IMR-90 (cell line): ENCODE measurements at regions not wholly inside any gene's neighbourhood (a gene's known extent, or its start where the extent isn't known, plus 50 kb on each side); places are given as distances from the start of the nearest gene placed in this dataset.

Source experiments
- ATAC-seq: fragments of 200-7000 bp; cut with Tn5 transposase; 2 replicates; pipeline ENCODE4 v1.9.1; 2020; ENCODE audit warnings: low read depth, mild to moderate bottlenecking, moderate library complexity
- BruUV-seq: library from RNA; stranded (reverse); fragments of 400-500 nt; replicated peaks from 2 replicates; lab custom pipeline; 2021; lab: Mats Ljungman, UMichigan
- CTCF ChIA-PET: fragments of 300-600 bp; formaldehyde crosslinking; extraction: SDS; loops from one replicate; lab custom pipeline; 2021; ENCODE audit warnings: antibody characterized with exemption; lab: Yijun Ruan, JAX
- POLR2A ChIA-PET: fragments of 300-600 bp; sonication (Branson Sonifier 250); formaldehyde crosslinking; loops from one replicate; lab custom pipeline; 2022; ENCODE audit warnings: antibody characterized with exemption; ENCODE audit not compliant: unreplicated experiment; lab: Charles Lee
- DNase-seq: peaks from one replicate; pipeline ENCODE4 v3.0.0; 2013
- H2AFZ ChIP-seq: replicated peaks from 2 replicates; pipeline ENCODE3; 2013; ENCODE audit warnings: low read length, mild to moderate bottlenecking; ENCODE audit not compliant: poor library complexity
- H2AK5ac ChIP-seq: 2 replicates; pipeline ENCODE4 v1.6.1; 2013; ENCODE audit warnings: low read depth, low read length, inconsistent platforms
- H2AK9ac ChIP-seq: replicated peaks from 2 replicates; pipeline ENCODE3; 2013; ENCODE audit warnings: mild to moderate bottlenecking, low read depth, low read length, moderate library complexity; ENCODE audit not compliant: poor library complexity
- H2BK120ac ChIP-seq: 2 replicates; pipeline ENCODE4 v1.6.1; 2013; ENCODE audit warnings: low read depth, low read length, inconsistent platforms
- H2BK15ac ChIP-seq: 3 replicates; pipeline ENCODE4 v1.6.1; 2013; ENCODE audit warnings: low read depth, low read length, inconsistent platforms
- H2BK20ac ChIP-seq: 2 replicates; pipeline ENCODE4 v1.6.1; 2013; ENCODE audit warnings: low read depth, mild to moderate bottlenecking, inconsistent platforms, low read length, moderate library complexity
- H2BK5ac ChIP-seq: 2 replicates; pipeline ENCODE4 v1.6.1; 2013; ENCODE audit warnings: mild to moderate bottlenecking, low read depth, low read length, inconsistent platforms; ENCODE audit not compliant: poor library complexity, severe bottlenecking
- H3K14ac ChIP-seq: replicated peaks from 2 replicates; pipeline ENCODE4 v1.6.1; 2013; ENCODE audit warnings: low read depth, low read length, inconsistent platforms
- H3K18ac ChIP-seq: 2 replicates; pipeline ENCODE4 v1.6.1; 2013; ENCODE audit warnings: low read depth, low read length, control low read depth
- H3K23ac ChIP-seq: 2 replicates; pipeline ENCODE4 v1.6.1; 2013; ENCODE audit warnings: low read depth, low read length, inconsistent platforms
- H3K27ac ChIP-seq: 2 replicates; pipeline ENCODE4 v1.5.1; 2013; ENCODE audit warnings: mild to moderate bottlenecking, control low read depth, low read length; ENCODE audit not compliant: insufficient read depth
- H3K27me3 ChIP-seq: 2 replicates; pipeline ENCODE4 v1.6.1; 2013; ENCODE audit warnings: low read length; ENCODE audit not compliant: control insufficient read depth, insufficient read depth
- H3K36me3 ChIP-seq: 2 replicates; pipeline ENCODE4 v1.6.1; 2013; ENCODE audit warnings: low read length, mixed read lengths; ENCODE audit not compliant: control insufficient read depth, insufficient read depth
- H3K4ac ChIP-seq: 2 replicates; pipeline ENCODE4 v1.6.1; 2013; ENCODE audit warnings: low read depth, low read length, inconsistent platforms
- H3K4me1 ChIP-seq: 2 replicates; pipeline ENCODE4 v1.6.1; 2013; ENCODE audit warnings: low read length, mixed read lengths; ENCODE audit not compliant: control insufficient read depth, insufficient read depth
- H3K4me2 ChIP-seq: 2 replicates; pipeline ENCODE4 v1.6.1; 2013; ENCODE audit warnings: low read depth, mild to moderate bottlenecking, control low read depth, low read length, moderate library complexity
- H3K4me3 ChIP-seq: 2 replicates; pipeline ENCODE4 v1.5.1; 2013; ENCODE audit warnings: low read depth, mild to moderate bottlenecking, control low read depth, low read length, moderate library complexity; ENCODE audit not compliant: insufficient read depth
- H3K56ac ChIP-seq: 2 replicates; pipeline ENCODE4 v1.6.1; 2013; ENCODE audit warnings: low read length, inconsistent platforms; ENCODE audit not compliant: insufficient read depth; ENCODE audit errors: extremely low read depth
- H3K79me1 ChIP-seq, 2 experiments: 2 replicates each; pipeline ENCODE4 v1.6.1; 2013; ENCODE audit warnings: low read length in 2 of 2, inconsistent platforms in 1 of 2, low read depth in 1 of 2
- H3K9ac ChIP-seq: 2 replicates; pipeline ENCODE4 v1.6.1; 2013; ENCODE audit warnings: low read depth, low read length, control low read depth
- H3K9me1 ChIP-seq: 2 replicates; pipeline ENCODE4 v1.6.1; 2013; ENCODE audit warnings: low read length, inconsistent platforms; ENCODE audit not compliant: insufficient read depth
- H3K9me3 ChIP-seq: 2 replicates; pipeline ENCODE4 v1.6.1; 2013; ENCODE audit warnings: low read length; ENCODE audit not compliant: control insufficient read depth, insufficient read depth
- H4K20me1 ChIP-seq: 2 replicates; pipeline ENCODE4 v1.6.1; 2013; ENCODE audit warnings: low read length, inconsistent platforms; ENCODE audit not compliant: insufficient read depth
- H4K5ac ChIP-seq: 2 replicates; pipeline ENCODE4 v1.6.1; 2013; ENCODE audit warnings: mild to moderate bottlenecking, low read depth, low read length, control low read depth
- H4K8ac ChIP-seq, 2 experiments: 2 replicates each; pipeline ENCODE4 v1.6.1; 2013; ENCODE audit warnings: low read depth in 2 of 2, low read length in 2 of 2, control low read depth in 1 of 2, inconsistent platforms in 1 of 2
- H4K91ac ChIP-seq: 2 replicates; pipeline ENCODE4 v1.6.1; 2013; ENCODE audit warnings: low read depth, low read length, inconsistent platforms; ENCODE audit not compliant: insufficient read depth
- BHLHE40 ChIP-seq: fragments of 150-350 bp; IDR thresholded peaks from 2 replicates; pipeline ENCODE4 v1.6.1; 2016; ENCODE audit warnings: mild to moderate bottlenecking, low read depth, low read length
- CEBPB ChIP-seq: IDR thresholded peaks from 2 replicates; pipeline ENCODE4 v1.6.1; 2012; ENCODE audit warnings: low read depth, low read length, improper control_type of control experiment
- CHD1 ChIP-seq: IDR thresholded peaks from 2 replicates; pipeline ENCODE4 v1.6.1; 2012; ENCODE audit warnings: low read depth, low read length, improper control_type of control experiment
- ELK1 ChIP-seq: fragments of 150-350 bp; IDR thresholded peaks from 2 replicates; pipeline ENCODE4 v1.6.1; 2016; ENCODE audit warnings: low read depth, mild to moderate bottlenecking, low read length, moderate library complexity, borderline replicate concordance
- FOS ChIP-seq: fragments of 150-350 bp; IDR thresholded peaks from 2 replicates; pipeline ENCODE4 v1.6.1; 2016; ENCODE audit warnings: low read depth, low read length
- MAFK ChIP-seq: IDR thresholded peaks from 2 replicates; pipeline ENCODE4 v1.6.1; 2012; ENCODE audit warnings: low read depth, low read length, improper control_type of control experiment
- MAZ ChIP-seq: IDR thresholded peaks from 2 replicates; pipeline ENCODE4 v1.6.1; 2012; ENCODE audit warnings: low read depth, mild to moderate bottlenecking, low read length, improper control_type of control experiment, moderate library complexity, borderline replicate concordance
- MXI1 ChIP-seq: IDR thresholded peaks from 2 replicates; pipeline ENCODE4 v1.6.1; 2012; ENCODE audit warnings: low read depth, mild to moderate bottlenecking, low read length, moderate library complexity, borderline replicate concordance
- NFE2L2 ChIP-seq: fragments of 150-350 bp; IDR thresholded peaks from 2 replicates; pipeline ENCODE4 v1.6.1; 2016; ENCODE audit warnings: low read depth, mild to moderate bottlenecking, low read length
- RAD21 ChIP-seq: IDR thresholded peaks from 2 replicates; pipeline ENCODE4 v1.6.1; 2012; ENCODE audit warnings: low read length, improper control_type of control experiment
- RCOR1 ChIP-seq: IDR thresholded peaks from 2 replicates; pipeline ENCODE4 v1.6.1; 2012; ENCODE audit warnings: mild to moderate bottlenecking, low read length, improper control_type of control experiment; ENCODE audit not compliant: insufficient replicate concordance
- RFX5 ChIP-seq: IDR thresholded peaks from 2 replicates; pipeline ENCODE4 v1.8.0; 2012; ENCODE audit warnings: low read depth, mild to moderate bottlenecking, low read length, moderate library complexity
- dilution Hi-C: fragments of 300-500 bp; cut with HindIII; formaldehyde crosslinking; loops from one replicate; pipeline ENCODE4 v1.14.3; 2018; ENCODE audit warnings: low sequenced_read_pairs; ENCODE audit not compliant: unreplicated experiment
- in situ Hi-C: fragments of 300-500 bp; cut with MboI; formaldehyde crosslinking; loops from 3 replicates; pipeline ENCODE4 v1.14.3; 2019; ENCODE audit warnings: low sequenced_read_pairs, inconsistent platforms, mixed read lengths
- intact Hi-C: fragments of 100-400 bp; cut with micrococcal nuclease; formaldehyde crosslinking; loops from 2 replicates; pipeline ENCODE4 v1.10.0; 2022
- TF ChIP-seq, protein P1 (sequence below): conservative IDR thresholded peaks from 2 replicates; pipeline ENCODE4 v1.5.1; 2012; ENCODE audit warnings: mild to moderate bottlenecking, low read depth, low read length, improper control_type of control experiment

GRCh38 chr4:30916337-30917274, 196.4 kb downstream of the PCDH7 start (continued):
- no peak for TF ChIP-seq MXI1

DNA sequence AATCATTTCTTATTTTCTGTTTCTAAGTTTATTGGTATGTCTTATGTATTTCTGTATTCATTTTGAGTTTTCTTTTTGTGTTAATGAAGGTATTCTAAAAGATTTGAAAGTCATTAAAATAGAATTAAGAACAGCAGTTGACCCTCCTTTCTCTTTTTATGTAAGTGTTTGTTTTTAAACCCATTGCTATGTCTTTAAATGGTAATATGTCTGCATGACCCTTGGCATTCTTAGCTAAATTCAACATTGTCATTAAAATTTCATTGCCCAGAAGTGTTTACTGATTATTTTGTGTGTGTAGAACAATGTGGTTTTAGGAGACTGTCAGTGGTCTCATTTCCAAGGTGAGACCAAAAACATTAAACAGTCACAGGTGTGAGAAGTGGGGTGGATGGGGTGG, 197.8 kb downstream of the PCDH7 start:
- Histone ChIP-seq H3K18ac (no peak overlapping the region), H3K27me3 (no peaks in the 10 kb centered on the region), H3K79me1 (no peaks in the 10 kb centered on the region; a peak in 1 of 4 replicates), H4K8ac (no peak overlapping the region), H2AK9ac (no peak overlapping the region), H2BK20ac (no peak overlapping the region), H3K36me3 (no peaks in the 10 kb centered on the region), H2AFZ (no peak overlapping the region), H3K9me3 (no peaks in the 10 kb centered on the region), H2BK120ac (no peak overlapping the region), H3K4ac (no peak overlapping the region), H3K9ac (no peak overlapping the region), H4K20me1 (no peaks in the 10 kb centered on the region), H3K4me3 (no peak overlapping the region), H3K4me1 (no peaks in the 10 kb centered on the region), H4K5ac (no peak overlapping the region), H4K91ac (no peak overlapping the region), H3K56ac (no peak overlapping the region), H3K23ac (no peak overlapping the region), H2BK15ac (no peak overlapping the region), H3K27ac (no peak overlapping the region), H3K9me1 (no peaks in the 10 kb centered on the region), H2BK5ac (no peak overlapping the region), H3K14ac (no peak overlapping the region), H3K4me2 (no peak overlapping the region), H2AK5ac (no peak overlapping the region)
- ATAC-seq = no peak
- DNase-seq = no peak
- in situ Hi-C loops = no loop called here
- ChIA-PET POLR2A (no interaction called here), CTCF (no interaction called here)
- no TSS peak for BruUV-seq
- intact Hi-C loops = no loop called here
- dilution Hi-C loops = no loop called here
- TF ChIP-seq RFX5 (no peak), ELK1 (no peak), RCOR1 (no peak), NFE2L2 (no peak), MAZ (no peak), RAD21 (no peak), CHD1 (no peak), MAFK (no peak), FOS (no peak), CEBPB (no peak), BHLHE40 (no peak)
- TF ChIP-seq, protein P1, sequence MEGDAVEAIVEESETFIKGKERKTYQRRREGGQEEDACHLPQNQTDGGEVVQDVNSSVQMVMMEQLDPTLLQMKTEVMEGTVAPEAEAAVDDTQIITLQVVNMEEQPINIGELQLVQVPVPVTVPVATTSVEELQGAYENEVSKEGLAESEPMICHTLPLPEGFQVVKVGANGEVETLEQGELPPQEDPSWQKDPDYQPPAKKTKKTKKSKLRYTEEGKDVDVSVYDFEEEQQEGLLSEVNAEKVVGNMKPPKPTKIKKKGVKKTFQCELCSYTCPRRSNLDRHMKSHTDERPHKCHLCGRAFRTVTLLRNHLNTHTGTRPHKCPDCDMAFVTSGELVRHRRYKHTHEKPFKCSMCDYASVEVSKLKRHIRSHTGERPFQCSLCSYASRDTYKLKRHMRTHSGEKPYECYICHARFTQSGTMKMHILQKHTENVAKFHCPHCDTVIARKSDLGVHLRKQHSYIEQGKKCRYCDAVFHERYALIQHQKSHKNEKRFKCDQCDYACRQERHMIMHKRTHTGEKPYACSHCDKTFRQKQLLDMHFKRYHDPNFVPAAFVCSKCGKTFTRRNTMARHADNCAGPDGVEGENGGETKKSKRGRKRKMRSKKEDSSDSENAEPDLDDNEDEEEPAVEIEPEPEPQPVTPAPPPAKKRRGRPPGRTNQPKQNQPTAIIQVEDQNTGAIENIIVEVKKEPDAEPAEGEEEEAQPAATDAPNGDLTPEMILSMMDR = no peak
